SK-N-SH treated with all-trans-retinoic acid at 6 μM for 48 hours (cell line): ENCODE measurements at regions not wholly inside any gene's neighbourhood (a gene's known extent, or its start where the extent isn't known, plus 50 kb on each side); places are given as distances from the start of the nearest gene placed in this dataset.

ENCODE experiments used
- ARNTL ChIP-seq: fragments of 450-650 bp; formaldehyde crosslinking; IDR thresholded peaks from 2 replicates; pipeline ENCODE4 v1.5.0; 2020; ENCODE audit warnings: low read depth, mild to moderate bottlenecking, moderate library complexity, borderline replicate concordance
- GLIS3 ChIP-seq: fragments of 250-450 bp; sonication (Bioruptor Pico); IDR thresholded peaks from 2 replicates; pipeline ENCODE4 v1.5.0; 2020; ENCODE audit warnings: mild to moderate bottlenecking, moderate library complexity
- RARB ChIP-seq: fragments of 250-450 bp; sonication (Bioruptor Pico); IDR thresholded peaks from 2 replicates; pipeline ENCODE4 v1.8.0; 2021; ENCODE audit warnings: mild to moderate bottlenecking, moderate library complexity
- TCF4 ChIP-seq: fragments of 250-450 bp; sonication (Bioruptor Pico); IDR thresholded peaks from 2 replicates; pipeline ENCODE4 v1.8.0; 2021; ENCODE audit warnings: mild to moderate bottlenecking, moderate library complexity, borderline replicate concordance
- ZC3H10 ChIP-seq: fragments of 250-450 bp; sonication (Bioruptor Pico); IDR thresholded peaks from 2 replicates; pipeline ENCODE4 v1.5.1; 2021; ENCODE audit warnings: mild to moderate bottlenecking, moderate library complexity
- ZNF70 ChIP-seq: fragments of 450-650 bp; formaldehyde crosslinking; IDR thresholded peaks from 2 replicates; pipeline ENCODE4 v1.5.0; 2020; ENCODE audit warnings: mild to moderate bottlenecking, moderate library complexity
- ZNF8 ChIP-seq: fragments of 450-650 bp; formaldehyde crosslinking; IDR thresholded peaks from 2 replicates; pipeline ENCODE4 v1.5.0; 2020; ENCODE audit warnings: mild to moderate bottlenecking, moderate library complexity

GRCh38 chr10:84846658-84847316 lies 518.4 kb downstream of the CCSER2 start:
- no peak for TF ChIP-seq ARNTL (CRISPR knock-in tag)
- TF ChIP-seq ZC3H10 = no peak
- no peak for TF ChIP-seq ZNF70 (CRISPR knock-in tag)
- no peak for TF ChIP-seq RARB
- no peak for TF ChIP-seq GLIS3 (CRISPR knock-in tag)
- TF ChIP-seq TCF4 (CRISPR knock-in tag) = no peak
- no peak for TF ChIP-seq ZNF8 (CRISPR knock-in tag)
